ENCODE measurements at regions not wholly inside any gene's neighbourhood (a gene's known extent, or its start where the extent isn't known, plus 50 kb on each side); places are given as distances from the start of the nearest gene placed in this dataset.
"Not testable (repeated sequence)": the region's sequence is repeated elsewhere in the genome, so short reads cannot be mapped to it uniquely, and the experiment has no call there.

GRCh38 chr13:83125791-83126190 lies 756.5 kb downstream of the SLITRK1 start:
- DNase-seq (ENCODE audit: low read depth in 2 of 2), result no peak

GRCh38 chr13:83121896-83122295 lies 760.4 kb downstream of the SLITRK1 start:
- no peak for DNase-seq (ENCODE audit: low read depth in 2 of 2)

GRCh38 chr13:83117046-83117445 lies 765.2 kb downstream of the SLITRK1 start:
- DNase-seq (ENCODE audit: low read depth in 2 of 2), result no peak

DNA sequence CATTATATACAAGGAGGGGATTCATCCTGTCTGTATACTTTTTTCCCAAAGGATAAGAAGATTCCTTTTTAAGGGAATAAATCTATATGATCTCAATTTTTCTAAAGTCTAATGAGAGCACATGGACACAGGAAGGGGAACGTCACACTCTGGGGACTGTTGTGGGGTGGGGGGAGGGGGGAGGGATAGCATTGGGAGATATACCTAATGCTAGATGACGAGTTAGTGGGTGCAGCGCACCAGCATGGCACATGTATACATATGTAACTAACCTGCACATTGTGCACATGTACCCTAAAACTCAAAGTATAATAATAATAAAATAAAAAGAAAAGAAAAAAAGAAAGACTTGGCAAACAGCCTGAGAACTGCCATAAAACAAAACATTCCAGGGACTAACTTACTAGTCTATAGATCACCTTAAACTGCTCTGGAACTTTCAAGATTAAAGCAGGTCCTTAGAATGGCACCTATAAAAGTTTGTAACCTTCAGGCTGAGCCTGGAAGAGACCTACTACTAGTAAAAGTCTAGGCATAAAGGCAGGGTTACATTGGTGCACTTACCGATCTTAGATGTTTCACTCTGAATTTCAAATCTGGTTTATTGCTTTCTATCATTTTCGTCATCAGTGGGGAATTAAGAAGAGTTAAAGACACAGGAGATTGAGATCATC lies 780.6 kb downstream of the SLITRK1 start:
- not testable (repeated sequence) for DNase-seq (ENCODE audit: low read depth in 2 of 2)

DNA sequence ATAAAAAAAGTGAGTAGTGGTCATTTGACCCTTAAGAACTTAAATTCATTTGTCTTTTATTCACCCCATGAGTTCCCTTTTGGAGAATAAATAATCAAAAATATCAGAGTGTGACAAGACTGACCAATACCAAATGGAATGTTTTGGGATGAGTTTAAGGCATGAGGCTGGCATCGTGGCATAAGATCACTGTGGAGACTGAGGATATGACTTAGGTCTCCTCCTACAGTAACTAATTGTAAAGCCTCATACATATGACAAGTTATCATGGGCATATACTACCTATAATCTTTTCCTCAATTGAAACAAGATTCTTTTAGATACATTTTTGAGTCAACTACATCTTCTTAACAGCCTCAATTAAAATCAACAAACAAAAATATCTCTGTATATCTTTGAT lies 782.0 kb downstream of the SLITRK1 start:
- DNase-seq (ENCODE audit: low read depth in 2 of 2), result no peak

DNA sequence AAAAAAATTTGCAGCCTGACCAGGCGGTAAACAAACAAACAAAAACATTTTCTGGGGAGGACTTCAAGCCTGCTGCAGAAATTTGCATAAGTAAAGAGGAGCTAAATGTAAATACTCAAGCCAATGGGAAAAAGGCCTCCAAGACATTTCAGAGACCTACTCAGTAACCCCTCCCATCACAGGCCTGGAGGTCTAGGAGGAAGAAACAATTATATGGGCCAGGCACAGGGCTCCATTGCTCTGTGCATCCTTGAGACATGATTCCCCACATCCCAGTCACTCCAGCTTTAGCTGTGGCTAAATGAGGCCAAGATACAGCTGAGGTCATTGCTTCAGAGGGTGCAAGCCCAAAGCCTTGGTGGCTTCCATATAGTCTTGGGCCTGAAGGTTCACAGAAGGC lies 793.4 kb downstream of the SLITRK1 start:
- no peak for DNase-seq (ENCODE audit: low read depth in 2 of 2)

DNA sequence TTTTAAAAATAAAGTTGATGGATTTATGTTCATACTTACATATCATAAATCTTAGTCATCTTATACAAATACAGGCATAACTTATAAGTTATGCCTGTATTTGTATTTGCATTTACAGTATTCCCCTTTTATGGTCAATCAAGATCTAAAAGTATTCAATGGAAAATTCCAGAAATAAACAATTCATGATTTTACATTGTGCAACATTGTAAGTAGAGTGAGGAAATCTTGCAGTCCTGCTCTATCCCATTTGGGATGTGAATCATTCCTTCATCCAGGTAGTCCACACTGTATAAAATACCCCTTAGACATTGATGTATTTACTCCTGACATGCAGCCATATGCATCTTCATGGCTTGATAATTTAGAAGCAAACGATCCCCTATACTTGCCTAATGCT lies 795.3 kb downstream of the SLITRK1 start:
- no peak for DNase-seq (ENCODE audit: low read depth in 2 of 2)

- no peak for DNase-seq (ENCODE audit: low read depth in 2 of 2)
These were observed 796.2 kb downstream of the SLITRK1 start for GRCh38 chr13:83086088-83086487.

DNA sequence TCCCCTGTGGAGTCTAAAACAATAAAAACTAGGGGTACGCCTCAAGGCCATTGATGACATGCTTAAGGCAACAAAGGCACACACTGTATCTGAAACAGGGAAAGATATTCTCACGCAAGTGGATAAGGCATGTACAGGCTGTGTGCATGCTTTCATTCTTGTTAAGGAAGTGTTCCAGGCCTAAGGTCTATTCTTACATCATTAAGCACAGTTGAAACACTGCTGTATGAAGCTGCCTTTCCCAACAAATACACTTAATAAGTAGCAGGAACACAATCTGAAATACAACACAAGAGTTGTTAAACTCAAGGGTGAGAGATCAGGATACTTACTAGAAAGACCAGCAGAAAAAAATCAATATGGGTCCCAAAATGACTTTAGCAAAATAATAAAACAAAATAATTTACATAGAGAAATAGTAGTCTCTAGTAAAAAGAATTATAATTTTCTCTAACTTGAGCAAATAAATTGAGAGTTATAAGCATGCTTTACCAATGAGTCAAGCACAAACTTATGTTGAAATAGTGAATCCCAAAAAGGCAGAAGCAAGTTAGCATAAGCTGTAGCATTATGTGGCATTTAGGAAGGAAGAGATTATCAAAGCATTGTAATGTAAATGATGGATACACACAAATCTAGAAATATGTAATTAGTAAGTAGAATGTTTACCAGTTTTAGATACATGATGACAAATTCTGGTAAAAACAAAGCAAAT lies 796.9 kb downstream of the SLITRK1 start:
- no peak for DNase-seq (ENCODE audit: low read depth in 2 of 2)

DNA sequence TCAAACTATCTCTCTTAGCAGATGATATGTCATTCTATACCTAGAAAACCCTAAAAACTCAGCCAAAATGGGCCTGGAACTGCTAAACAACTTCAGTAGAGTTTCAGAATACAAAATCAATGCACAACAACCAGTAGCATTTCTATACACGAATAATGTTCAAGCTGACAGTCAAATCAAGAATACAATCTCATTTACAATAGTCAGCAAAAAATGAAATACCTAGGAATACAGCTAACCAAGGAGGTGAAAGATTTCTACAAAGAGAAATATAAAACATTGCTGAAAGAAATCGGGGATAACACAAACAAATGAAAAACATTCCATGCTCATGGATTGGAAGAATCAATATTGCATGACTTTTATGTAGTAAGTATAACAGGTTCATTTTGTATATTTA lies 804.8 kb downstream of the SLITRK1 start:
- DNase-seq (ENCODE audit: low read depth in 2 of 2), result no peak

- DNase-seq (ENCODE audit: low read depth in 2 of 2), result not testable (repeated sequence)
These were observed 808.3 kb downstream of the SLITRK1 start for GRCh38 chr13:83073930-83074329.

GRCh38 chr13:83065108-83065507 lies 817.2 kb downstream of the SLITRK1 start:
- DNase-seq (ENCODE audit: low read depth in 2 of 2), result no peak

GRCh38 chr13:83057119-83057518 lies 825.2 kb downstream of the SLITRK1 start:
- DNase-seq (ENCODE audit: low read depth in 2 of 2), result no peak

DNA sequence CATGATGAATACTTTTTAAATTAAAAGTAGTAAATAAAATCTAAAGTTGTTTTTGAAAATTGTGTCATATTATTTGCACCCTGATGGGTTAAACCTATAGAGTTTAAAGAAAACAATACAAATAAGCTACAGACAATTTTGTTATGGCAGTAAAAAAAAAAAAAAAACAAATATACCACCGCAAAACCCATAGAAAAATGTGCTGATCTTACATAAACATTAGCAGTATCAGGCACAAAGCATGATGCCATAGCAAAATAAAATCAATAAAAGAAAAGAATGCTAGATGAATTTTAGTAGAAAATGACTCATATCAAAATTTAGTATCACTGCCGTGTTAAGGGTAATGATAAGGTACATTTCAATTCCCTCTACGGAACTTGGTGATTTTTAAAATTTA lies 826.0 kb downstream of the SLITRK1 start:
- DNase-seq (ENCODE audit: low read depth in 2 of 2), result no peak

- no peak for DNase-seq (ENCODE audit: low read depth in 2 of 2)
These were observed 833.9 kb downstream of the SLITRK1 start for GRCh38 chr13:83048419-83048818.

GRCh38 chr13:83024955-83025594 lies 857.2 kb downstream of the SLITRK1 start:
- no peak for DNase-seq (ENCODE audit: low read depth in 2 of 2)

DNA sequence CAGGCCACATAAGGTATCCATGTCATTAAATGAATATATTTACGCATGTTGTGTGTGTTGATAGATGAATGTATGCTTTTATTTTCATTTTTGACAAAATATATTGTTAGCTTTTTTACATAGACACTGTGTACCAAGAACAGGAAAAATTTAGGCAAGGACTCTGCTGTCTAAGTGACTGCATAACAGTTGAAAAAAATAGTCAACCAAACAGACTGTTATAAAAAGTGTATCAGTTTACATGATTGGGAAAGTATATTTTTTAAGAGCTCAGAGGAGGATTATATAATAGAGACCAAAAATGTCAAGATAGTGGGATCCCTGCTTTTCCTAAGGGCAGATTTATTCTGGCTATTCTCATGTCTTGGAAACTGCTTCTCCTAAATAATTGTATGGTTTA lies 858.0 kb downstream of the SLITRK1 start:
- DNase-seq (ENCODE audit: low read depth in 2 of 2), result no peak

- no peak for DNase-seq (ENCODE audit: low read depth in 2 of 2)
These were observed 862.3 kb downstream of the SLITRK1 start for GRCh38 chr13:83019986-83020385.

DNA sequence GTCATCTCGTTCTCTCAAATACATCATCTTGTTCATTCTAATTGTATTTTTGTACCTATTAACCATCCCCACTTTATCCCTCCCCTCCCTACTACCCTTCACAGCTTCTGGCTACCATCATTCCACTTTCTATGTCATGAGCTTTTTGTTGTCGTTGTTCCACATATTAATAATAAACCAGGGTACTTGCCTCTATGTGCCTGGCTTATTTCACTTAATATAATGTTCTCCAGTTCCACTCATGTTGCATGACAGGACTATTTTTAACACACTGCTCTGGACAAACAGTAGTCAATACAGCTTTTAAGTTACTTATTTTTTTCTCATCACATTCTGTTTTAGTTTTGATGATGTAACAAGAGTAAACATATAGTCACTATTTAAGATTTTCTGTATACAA lies 872.3 kb downstream of the SLITRK1 start:
- no peak for DNase-seq (ENCODE audit: low read depth in 2 of 2)

GRCh38 chr13:83008212-83008929 lies 873.9 kb downstream of the SLITRK1 start:
- DNase-seq (ENCODE audit: low read depth in 2 of 2), result no peak

DNA sequence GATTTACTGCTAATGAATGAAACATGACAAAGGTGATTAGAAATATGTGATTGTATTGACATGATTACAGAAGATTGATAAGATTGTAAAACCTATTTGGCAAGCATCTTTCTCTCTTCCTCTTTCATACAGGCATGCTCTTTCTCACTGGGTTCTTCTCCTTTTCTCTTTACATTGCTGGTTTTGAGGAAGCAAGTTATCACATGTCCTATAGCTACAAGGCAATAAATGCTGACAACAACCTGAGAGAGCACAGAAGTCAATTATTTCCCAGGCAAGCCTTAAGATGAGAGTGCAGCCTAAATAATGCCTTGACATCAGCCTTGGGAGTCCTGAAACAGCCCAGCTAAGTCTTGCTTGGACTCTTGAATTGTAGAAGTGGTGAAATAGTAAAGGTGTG lies 875.0 kb downstream of the SLITRK1 start:
- DNase-seq (ENCODE audit: low read depth in 2 of 2), result no peak

- no peak for DNase-seq (ENCODE audit: low read depth in 2 of 2)
These were observed 879.1 kb downstream of the SLITRK1 start for GRCh38 chr13:83003185-83003584.
